ENCODE measurements at regions not wholly inside any gene's neighbourhood (a gene's known extent, or its start where the extent isn't known, plus 50 kb on each side); places are given as distances from the start of the nearest gene placed in this dataset.

DNA sequence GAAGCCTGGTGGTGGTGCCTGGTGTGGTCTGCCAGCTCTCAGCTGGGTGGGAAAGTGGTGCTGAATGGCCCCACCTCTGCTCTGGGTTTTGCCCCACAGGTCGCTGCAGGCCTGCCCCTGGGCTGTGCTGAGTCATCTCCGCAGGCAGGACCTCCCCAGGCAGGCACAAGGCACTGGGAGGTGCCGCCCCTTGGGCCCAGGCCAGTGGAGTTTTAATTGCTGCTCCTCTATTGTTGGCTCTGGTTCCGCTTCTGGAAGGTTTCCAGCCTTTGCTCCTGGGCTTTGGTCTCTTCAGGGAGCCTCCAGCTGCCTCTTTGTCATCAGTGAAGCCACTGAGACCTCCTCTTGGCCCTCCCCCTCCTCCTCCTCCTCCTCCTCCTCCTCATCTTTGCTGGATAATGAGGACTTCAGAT, 180.3 kb upstream of the GRB10 start:
- DNase-seq (ENCODE audit: extremely low read depth in 1 of 11, low read depth in 9 of 11, low spot score in 4 of 11), result no peak

DNA sequence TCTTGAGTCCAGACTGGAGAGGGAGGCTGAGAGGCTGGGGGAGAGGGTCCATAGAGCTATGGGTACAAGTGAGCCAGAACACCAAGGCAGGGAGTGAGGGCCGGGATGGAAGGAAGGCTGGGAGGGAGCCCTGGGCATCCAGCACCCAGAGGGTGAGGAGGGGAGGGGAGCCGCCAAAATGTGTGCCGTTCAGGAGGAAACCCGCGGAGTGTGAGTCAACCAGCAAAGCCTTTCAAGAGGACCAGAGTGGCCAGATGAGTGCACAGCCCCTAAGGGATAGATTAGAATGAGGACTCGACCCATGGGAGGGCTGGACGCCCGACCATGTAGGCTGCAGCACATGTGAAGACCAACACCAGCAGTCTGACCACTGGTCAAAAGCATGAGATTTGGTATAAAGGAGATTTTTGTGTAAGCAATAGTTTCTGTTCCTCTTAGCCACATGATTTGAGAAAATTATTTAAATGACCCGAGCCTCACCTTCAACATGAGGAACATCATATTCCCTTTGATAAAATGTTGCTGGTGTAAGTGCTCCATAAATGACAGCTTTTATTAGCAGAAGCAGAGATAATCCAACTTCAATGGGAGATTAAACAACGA, 179.7 kb upstream of the GRB10 start:
- DNase-seq (ENCODE audit: extremely low read depth in 1 of 11, low read depth in 9 of 11, low spot score in 4 of 11), result no peak

DNA sequence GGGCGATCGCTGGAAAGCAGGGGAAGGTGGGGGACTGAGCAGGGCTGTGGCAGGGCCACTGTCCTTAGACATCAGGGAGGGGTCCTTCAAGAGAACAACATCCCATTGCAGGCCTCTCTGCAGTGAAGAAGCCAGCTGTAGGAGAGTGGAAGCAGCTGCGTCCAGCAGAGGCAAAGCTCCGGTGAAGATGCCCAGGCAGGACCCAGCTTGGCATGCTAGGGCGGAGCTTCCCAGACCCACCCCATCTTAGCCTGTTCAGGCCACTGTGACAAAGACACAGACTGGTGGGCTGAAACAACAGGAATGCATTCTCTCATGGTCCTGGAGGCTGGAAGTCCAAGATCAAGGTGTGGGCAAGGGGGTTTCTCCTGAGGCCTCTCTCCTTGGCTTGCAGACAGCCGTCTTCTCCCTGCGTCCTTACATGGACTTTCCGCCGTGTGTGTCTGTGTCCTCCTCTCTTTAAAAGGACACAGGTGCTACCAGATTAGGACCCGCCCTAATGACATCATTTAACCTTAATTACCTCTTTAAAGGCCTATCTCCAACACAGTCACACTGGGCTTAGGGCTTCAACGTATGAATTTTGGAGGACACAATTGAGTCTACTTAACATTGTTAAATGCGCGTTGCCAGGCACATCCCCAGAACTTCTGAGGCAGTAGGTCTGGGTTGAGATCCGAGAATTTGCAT, 178.1 kb upstream of the GRB10 start:
- DNase-seq (ENCODE audit: extremely low read depth in 1 of 11, low read depth in 9 of 11, low spot score in 4 of 11), result no peak

DNA sequence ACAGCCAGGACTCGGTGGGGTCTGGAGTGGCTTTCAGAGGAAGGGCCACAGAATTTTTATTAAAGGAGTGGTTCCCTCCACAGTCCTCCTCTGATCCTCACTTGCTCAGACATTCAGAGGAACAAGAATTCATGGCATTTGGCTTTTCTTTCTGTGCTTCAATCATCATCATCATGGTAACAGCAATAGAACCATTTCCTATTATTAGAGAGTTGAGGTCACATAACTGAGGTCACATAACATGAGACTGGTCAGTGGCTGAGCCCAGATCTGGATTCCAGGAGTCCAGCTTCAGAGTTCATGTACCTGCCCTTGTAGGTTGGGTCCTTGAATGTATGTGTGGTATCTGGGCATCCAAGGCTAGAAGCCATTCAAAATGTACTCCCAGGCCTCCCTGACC, 177.3 kb upstream of the GRB10 start:
- DNase-seq (ENCODE audit: extremely low read depth in 1 of 11, low read depth in 9 of 11, low spot score in 4 of 11), result no peak

DNA sequence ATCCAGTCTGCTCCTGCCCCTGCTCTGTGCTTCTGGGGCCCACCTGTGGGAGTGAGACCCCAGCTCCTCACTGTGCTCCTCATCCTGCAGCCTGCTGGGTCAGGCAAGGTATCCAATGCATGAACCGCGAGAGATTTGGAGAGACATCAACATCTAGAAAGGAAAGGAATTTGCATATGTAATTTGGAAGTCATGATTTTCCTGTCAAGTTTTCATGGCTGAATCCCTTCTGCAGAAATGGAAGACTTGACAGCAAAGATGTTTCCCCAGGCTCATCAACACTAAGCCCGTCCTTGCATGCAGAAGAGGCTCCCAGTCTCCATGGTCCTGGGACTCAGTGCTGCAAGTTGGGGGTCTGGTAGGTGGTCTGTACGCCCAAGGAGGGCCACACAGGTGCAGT, 176.9 kb upstream of the GRB10 start:
- DNase-seq (ENCODE audit: extremely low read depth in 1 of 11, low read depth in 9 of 11, low spot score in 4 of 11), result no peak

DNA sequence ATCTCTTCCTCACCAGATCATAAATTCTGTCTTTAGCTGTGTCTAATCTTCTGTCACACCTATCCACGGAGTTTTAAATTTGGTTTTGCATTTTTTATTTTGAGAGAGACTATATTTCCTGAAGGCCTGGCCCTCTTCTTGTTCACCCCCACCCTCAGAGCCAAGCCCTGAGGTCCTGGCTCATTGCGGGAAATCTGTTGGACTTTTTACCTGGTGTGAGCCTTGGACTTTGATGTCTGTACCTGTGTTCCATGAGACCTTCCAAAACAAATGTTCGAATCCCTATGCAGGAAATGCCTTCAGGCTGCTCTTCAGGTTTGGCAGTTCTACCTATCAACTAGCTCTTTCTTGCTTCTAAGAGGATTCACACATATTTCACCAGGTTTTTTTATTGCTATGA, 175.2 kb upstream of the GRB10 start:
- no peak for DNase-seq (ENCODE audit: extremely low read depth in 1 of 11, low read depth in 9 of 11, low spot score in 4 of 11)

DNA sequence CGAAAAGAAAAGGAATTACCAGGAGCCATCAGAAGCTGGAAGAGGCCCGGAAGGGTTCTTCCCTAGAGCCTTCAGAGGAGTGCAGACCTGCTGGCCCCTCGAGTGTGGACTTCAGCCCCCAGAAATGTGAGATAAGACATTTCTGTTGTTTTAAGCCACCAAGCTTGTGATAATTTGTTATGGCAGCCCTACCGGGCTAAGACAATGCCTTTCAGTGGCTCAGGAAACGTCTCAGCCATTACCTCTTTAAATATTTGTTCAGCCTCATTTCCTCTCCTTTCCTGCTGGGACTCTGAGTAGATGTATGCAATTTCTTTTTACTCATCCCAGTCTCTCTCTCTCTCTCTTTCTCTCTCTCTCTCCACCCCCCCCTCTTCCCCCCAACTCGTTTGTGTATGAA, 174.7 kb upstream of the GRB10 start:
- no peak for DNase-seq (ENCODE audit: extremely low read depth in 1 of 11, low read depth in 9 of 11, low spot score in 4 of 11)

DNA sequence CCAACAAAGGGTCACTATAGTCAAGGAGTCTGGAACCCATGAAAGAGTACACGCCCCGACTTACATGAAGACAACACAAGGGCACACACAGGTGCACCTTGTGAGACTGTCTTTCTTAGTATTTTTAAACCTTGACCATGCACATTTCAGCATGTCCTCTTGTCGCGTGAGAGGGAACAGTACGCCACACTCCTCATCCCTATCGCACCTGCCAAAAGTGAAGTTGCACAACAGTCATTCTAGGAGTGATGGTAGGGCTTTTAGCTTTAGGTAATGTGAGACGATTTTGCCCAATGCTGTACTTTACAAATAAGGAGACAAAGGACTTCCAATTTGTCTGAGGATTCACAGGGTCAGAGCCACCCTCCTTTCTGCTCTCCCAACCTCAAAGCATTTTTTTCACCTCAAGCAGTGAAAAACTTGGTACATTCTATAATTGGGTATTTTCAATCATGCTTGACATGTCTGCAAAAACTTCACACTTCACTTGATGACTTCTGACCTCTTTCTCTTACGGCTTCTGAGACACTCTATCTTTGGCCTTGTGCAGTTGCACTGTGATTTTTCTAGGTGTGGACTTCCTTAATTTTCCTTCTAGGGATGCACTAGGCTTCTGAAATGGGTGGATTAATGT, 173.9 kb upstream of the GRB10 start:
- no peak for DNase-seq (ENCODE audit: extremely low read depth in 1 of 11, low read depth in 9 of 11, low spot score in 4 of 11)

DNA sequence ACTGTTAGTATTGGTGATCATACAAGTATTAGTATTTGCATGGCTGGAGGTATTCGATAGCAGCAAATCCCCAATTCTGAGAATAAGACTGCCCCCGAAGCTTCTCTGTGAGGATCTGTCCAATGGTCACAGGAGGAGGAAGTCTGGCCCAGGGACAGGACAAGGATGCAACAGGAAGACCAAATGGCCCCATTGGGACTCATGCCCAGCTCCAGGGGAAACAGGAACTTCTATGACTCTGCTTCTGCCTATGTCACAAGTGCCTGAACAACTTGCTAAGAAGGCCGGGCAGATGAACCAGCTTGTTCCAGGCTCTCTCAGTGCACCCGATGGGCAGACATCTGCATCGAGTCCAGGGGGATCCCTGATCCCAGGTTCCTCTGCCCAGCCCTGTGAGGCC, 172.0 kb upstream of the GRB10 start:
- no peak for DNase-seq (ENCODE audit: extremely low read depth in 1 of 11, low read depth in 9 of 11, low spot score in 4 of 11)

DNA sequence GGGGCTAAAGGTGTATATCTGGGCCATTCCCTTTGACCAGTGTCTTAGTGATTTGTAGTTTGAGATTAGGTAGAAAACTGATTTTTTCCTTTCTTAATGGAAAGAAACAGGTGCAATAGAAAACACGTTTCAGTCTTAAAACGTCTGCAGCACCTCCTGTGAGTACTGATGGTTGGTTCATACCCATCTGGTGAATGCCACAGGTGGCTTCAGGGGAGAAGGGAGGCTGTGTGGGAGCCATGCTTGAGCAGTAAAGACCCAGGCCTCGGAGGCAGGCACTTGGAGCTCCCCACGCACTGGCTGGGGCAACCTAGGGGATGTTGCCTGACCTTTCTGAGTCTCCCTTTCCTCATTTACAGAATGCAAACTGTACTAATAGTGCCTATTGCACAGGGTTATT, 171.5 kb upstream of the GRB10 start:
- no peak for DNase-seq (ENCODE audit: extremely low read depth in 1 of 11, low read depth in 9 of 11, low spot score in 4 of 11)

DNA sequence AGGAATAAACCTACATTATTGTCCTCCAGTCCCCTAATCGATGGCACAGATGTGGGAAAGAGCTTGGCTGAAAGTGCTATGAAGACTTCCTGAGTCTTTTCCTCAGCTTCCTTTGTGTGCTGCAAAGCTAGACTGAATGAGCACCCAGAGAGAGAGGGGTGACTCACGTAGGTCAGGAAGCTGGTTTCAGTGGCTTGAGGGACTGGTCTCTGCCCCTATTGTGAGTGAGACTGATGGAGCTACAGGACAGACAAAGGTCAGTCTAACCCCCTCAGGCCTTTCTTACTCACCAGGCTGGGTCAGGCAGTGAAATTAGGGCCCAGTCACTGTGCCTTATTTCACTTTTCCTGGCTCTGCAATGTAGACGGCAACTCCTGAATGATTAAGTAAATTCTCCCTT, 171.1 kb upstream of the GRB10 start:
- no peak for DNase-seq (ENCODE audit: extremely low read depth in 1 of 11, low read depth in 9 of 11, low spot score in 4 of 11)

DNA sequence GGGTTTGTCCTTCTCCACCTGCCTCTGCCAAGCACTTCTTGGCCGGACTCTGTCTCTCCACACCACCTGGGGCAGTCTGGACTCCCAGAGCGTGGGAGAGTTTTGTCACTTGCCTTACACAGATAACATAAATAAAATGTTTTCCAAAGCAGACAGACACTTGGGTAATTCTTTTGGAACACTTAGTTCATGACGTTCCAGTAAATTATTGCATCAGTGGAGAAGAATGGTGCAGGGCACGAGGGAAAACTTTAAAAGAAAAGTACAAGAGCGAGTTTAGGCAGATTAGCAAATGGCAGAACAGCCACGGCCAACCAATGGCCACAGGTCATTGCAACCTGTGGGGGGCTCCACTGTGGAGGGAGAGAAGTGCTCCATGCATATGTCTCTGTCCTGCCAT, 170.6 kb upstream of the GRB10 start:
- DNase-seq (ENCODE audit: extremely low read depth in 1 of 11, low read depth in 9 of 11, low spot score in 4 of 11), result no peak

DNA sequence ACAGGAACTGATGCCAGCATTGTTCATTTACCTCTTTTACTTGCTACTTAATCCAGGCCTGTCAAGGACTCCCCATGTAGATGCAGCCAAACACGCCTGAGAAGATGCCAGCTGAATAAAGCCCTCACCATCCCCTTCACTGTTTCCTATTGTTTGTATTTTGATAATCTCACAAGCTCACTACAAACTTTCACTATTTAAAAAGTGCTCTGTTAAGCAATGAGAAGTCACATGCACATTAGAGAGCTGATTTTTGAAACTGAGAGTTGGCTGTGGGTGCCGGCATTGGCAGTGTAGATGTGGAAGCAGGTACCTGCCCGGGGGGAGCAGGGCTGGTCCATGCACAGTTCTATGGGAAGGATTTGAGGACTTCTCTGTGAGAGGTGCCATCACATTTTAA, 169.8 kb upstream of the GRB10 start:
- no peak for DNase-seq (ENCODE audit: extremely low read depth in 1 of 11, low read depth in 9 of 11, low spot score in 4 of 11)

DNA sequence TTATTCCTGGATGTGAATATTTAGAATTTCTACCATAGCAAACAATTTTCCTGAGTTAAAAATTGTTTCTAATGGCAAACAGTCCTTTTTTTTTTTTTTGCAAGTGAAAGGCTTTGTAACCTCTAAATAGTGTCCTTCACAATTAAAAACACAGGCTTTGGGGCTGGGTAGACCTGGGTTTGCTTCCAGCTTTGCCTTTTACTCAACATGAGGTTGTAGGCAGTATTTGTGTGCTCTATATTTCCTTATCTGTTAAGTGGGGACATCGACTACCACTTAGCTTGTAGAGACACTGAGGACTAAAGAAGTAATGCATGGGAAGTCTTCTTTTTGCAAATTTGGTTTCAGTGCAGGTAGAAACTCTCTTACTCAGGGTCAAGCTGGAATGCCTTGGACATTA, 169.4 kb upstream of the GRB10 start:
- no peak for DNase-seq (ENCODE audit: extremely low read depth in 1 of 11, low read depth in 9 of 11, low spot score in 4 of 11)

DNA sequence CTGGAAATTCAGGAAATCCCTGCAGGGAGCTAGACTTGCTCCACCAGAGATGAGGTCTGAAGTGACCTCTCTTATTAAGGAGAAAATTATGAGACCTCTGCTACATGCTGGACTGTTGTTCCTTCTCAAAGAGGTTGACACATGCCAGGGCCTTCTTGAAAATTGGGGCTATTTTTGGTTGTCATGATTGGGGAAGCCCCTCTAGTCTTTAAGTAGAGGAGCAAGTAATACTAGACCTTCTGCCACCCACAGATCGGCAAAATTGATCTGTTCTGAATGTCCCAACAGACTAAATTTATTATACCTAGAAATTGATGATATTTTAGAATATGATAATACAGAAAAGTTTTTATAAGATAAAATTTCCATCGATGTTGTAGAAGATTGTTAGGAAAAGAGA, 160.8 kb upstream of the GRB10 start:
- no peak for DNase-seq (ENCODE audit: extremely low read depth in 1 of 11, low read depth in 9 of 11, low spot score in 4 of 11)

DNA sequence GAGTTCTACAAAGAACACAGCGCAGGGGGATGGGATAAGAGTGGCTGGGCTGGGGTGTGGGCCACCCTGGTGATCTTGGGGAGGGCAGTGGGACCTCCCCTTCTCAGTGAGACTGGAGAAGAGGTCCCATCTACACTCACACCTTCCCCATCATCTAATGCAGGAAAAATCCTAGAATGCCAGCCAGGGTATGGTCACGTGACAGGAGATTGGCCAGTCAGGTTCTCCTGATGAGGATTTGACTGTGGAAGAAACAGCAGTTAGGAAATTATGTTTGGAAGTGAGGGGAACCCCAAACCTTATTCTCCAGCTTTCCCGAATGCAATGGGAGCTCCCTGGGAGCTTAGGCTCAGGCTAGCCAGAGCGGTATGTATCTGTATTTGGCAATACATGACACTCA, 158.8 kb upstream of the GRB10 start:
- no peak for DNase-seq (ENCODE audit: extremely low read depth in 1 of 11, low read depth in 9 of 11, low spot score in 4 of 11)

DNA sequence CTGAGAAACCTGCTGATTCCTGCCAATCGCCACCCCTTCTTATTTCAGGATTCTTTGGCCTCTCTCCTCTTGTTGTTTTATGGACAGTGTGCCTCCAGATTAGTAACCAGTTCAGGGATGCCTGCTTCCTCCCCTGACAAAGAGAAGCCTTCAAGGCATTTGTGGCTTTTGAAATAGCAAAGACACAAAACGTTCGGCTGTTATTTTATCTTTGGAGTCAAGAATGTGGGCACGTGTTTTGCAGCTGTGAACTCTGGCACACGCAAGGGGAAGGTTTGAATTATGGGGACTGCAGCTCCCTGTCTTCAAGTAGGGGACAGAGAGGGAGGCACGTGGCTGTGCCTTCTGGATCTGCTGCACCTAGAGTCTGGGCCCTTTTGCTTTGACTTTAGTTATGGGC, 157.9 kb upstream of the GRB10 start:
- DNase-seq (ENCODE audit: extremely low read depth in 1 of 11, low read depth in 9 of 11, low spot score in 4 of 11), result no peak

DNA sequence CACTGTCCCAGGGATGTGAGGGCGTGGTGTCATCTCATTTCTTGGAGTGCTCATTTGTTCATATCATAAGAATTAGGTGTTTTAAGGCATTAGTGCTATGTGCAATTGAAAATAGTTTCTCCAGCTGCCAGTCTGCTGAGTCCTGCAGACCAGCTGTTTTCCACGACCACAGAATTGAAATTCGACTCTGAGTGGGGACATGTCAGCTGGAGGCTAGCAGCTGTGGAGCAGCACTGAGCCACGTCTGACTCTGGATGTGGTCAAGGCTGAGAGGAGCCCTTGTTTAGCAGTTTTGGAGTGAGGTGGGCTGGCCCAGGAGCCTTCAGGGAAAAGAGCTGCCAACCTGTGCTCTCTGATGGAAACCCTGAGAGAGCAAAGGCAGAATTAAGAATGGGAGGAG, 156.3 kb upstream of the GRB10 start:
- peak in 1 of 11 donors; percentile 5 for DNase-seq (ENCODE audit: extremely low read depth in 1 of 11, low read depth in 9 of 11, low spot score in 4 of 11)

DNA sequence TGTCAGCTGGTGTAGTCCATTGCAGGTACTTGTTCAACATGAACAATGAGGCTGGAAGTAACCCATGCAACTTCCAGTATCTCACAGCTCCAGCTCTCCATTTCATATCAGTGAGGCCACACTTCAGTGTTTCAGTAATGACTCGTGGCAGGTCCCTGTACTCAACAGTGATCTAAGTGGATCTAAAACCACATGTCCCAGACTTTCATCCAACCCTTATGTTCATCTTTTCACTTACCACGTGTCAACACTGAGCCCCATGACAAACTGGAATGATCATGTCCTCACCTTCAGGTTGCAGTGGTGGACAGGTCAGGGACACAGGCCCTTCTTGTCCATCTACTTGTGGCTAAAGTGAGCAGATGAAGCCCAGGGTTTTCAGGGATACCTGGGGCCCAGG, 155.0 kb upstream of the GRB10 start:
- DNase-seq (ENCODE audit: extremely low read depth in 1 of 11, low read depth in 9 of 11, low spot score in 4 of 11), result no peak

DNA sequence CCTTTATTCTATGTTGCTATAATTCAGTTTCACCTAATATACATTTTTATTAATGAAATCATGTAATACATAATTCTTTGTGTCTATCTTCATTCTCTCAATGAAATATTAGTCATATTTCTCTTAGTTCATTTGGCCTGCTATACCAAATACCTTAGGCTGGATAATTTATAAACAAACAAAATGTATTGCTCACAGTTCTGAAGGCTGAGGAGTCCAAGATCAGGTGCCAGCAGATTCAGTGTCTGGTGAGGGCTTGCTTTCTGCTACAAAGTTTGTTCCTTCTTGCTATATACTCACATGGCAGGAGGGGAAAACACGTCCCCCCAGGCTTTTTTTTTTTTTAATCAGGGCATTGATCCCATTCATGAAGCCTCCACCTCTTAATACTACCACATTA, 143.4 kb upstream of the GRB10 start:
- no peak for DNase-seq (ENCODE audit: extremely low read depth in 1 of 11, low read depth in 9 of 11, low spot score in 4 of 11)

DNA sequence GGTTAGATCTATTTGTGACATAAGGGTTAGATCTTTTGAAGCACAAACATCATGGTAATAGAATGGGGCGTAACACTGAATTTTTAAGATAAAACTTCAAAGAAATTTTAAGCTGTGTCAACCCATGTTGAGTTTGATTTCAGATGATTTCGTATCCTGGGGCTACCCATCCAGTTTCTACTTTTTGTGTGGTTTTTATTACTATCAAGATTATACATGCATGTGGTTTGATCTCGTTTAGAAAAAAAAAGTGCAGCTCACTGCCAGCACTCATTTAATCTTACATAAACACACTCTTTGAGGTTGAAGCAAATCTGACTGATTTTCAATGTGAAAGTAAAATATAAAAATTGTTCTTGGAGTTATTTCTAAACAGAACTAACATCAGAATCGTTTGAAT, 140.8 kb upstream of the GRB10 start:
- DNase-seq (ENCODE audit: extremely low read depth in 1 of 11, low read depth in 9 of 11, low spot score in 4 of 11), result no peak

Data from renal cortex interstitium (tissue), 11 donors.